AML-193 (cell line): ENCODE measurements at regions not wholly inside any gene's neighbourhood (a gene's known extent, or its start where the extent isn't known, plus 50 kb on each side); places are given as distances from the start of the nearest gene placed in this dataset.
A peak's percentile ranks its signal among the peaks of the same experiment; 100 is the strongest.

ENCODE experiments used
- DNase-seq, 2 experiments: peaks; one replicate each; lab custom pipeline; 2025; lab: John Stamatoyannopoulos, UW

- no peak for DNase-seq
These were observed 55.7 kb downstream of the CXCR4 start for GRCh38 chr2:136062066-136062837.

- DNase-seq, result no peak
These were observed 57.5 kb downstream of the CXCR4 start for GRCh38 chr2:136060416-136060815.

- DNase-seq, result peak; percentile 22 to 27
These were observed 58.9 kb downstream of the CXCR4 start for GRCh38 chr2:136059036-136059472.

GRCh38 chr2:136058262-136058661 is 59.7 kb downstream of the CXCR4 start:
- DNase-seq, result no peak

GRCh38 chr2:136057802-136058140 is 60.2 kb downstream of the CXCR4 start:
- peak; percentile 54 to 61 for DNase-seq

- no peak for DNase-seq
These were observed 60.7 kb downstream of the CXCR4 start for GRCh38 chr2:136057023-136057801.

GRCh38 chr2:136055929-136056688 is 61.8 kb downstream of the CXCR4 start:
- no peak for DNase-seq

- DNase-seq, result no peak
These were observed 63.1 kb downstream of the CXCR4 start for GRCh38 chr2:136054856-136055255.

- no peak for DNase-seq
These were observed 65.3 kb downstream of the CXCR4 start for GRCh38 chr2:136052369-136053362.

- no peak for DNase-seq
These were observed 66.3 kb upstream of the DARS1 start for GRCh38 chr2:136051725-136052048.

GRCh38 chr2:136051001-136051724 is 65.7 kb upstream of the DARS1 start:
- DNase-seq, result no peak

- DNase-seq, result no peak
These were observed 64.8 kb upstream of the DARS1 start for GRCh38 chr2:136049991-136050920.

GRCh38 chr2:136049011-136049742 is 63.8 kb upstream of the DARS1 start:
- no peak for DNase-seq

GRCh38 chr2:136045835-136046570 is 60.6 kb upstream of the DARS1 start:
- no peak for DNase-seq

- no peak for DNase-seq
These were observed 59.9 kb upstream of the DARS1 start for GRCh38 chr2:136045344-136045743.
